HG03342 (cell line): ENCODE measurements at regions not wholly inside any gene's neighbourhood (a gene's known extent, or its start where the extent isn't known, plus 50 kb on each side); places are given as distances from the start of the nearest gene placed in this dataset.

Experiments used
- ATAC-seq: cut with Tn5 transposase; IDR thresholded peaks from one replicate; pipeline ENCODE4 v1.9.1; 2021; ENCODE audit warnings: mild to moderate bottlenecking, moderate library complexity; ENCODE audit not compliant: unreplicated experiment

DNA sequence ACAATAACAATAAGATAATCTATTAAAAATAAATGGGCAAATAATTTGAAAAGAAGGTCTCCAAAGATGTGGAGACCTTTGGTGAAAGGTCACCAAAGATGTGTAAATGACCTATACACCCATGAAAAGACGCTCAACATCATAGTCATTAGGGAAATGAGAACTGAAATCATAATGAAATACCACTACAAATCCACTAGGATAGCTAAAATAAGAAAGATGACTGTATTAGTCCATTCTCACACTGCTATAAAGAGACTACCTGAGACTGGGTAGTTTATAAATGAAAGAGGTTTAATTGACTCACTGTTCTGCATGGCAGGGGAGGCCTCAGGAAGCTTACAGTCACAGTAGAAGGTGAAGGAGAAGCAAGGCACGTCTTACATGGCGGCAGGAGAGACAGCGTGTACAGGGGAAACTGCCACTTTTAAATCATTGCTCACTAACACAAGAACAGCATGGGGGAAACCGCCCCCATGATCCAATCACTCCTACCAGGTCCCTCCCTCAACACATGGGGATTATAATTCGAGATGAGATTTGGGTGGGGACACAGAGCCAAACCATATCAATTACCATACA is 339.6 kb downstream of the ENC1 start:
- ATAC-seq, result no peak

DNA sequence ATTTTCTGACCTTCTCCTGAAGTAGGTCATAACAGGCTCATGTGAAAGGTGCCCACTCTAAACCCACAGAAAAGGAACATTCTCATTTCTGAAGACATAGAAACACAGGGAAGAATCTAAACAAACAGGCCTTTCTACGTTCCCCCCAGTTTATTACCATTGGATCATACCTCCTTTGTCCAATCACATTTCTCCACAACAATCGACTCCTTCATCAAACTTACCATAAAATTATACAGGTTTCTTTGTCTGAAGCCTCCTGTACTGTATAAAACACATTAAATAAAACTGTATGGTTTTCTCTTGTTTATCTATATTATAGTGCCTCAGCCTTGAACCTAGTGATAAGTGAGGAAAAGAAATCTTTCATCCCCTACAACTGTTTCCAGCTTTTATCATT is 340.7 kb downstream of the ENC1 start:
- no peak for ATAC-seq

DNA sequence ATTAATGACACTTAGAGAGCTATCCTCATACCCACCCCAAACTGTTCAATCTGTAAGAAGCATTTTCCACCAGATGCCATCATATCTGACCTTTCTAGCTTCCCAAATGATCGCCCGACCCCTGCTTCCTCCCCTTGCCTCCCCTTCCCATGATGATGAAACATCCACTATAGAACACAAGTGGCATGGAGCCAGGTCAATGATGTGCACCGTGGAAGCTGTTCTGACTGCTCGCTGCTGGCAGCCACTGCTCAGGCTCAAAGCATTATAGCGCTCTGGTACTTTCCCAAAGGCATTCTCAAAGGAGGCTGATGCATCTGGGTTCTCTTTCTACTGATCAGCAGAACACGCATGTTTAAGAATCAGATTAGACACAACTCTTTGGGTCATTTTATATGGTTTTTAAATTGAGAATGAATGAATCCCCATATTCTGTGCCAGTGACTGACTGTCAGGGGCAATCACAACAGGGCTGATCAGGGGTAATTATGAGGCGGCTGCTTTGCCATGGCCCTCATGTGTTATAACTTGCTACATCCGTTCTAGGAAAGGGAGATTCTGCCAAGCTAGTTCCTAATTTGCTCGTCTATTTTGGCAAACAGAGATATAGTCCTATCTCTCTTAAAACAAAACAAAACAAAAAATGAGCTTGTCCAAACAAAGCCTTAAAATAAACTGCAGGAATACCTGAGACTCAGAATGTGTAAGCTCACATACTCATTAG is 343.7 kb downstream of the ENC1 start:
- no peak for ATAC-seq

DNA sequence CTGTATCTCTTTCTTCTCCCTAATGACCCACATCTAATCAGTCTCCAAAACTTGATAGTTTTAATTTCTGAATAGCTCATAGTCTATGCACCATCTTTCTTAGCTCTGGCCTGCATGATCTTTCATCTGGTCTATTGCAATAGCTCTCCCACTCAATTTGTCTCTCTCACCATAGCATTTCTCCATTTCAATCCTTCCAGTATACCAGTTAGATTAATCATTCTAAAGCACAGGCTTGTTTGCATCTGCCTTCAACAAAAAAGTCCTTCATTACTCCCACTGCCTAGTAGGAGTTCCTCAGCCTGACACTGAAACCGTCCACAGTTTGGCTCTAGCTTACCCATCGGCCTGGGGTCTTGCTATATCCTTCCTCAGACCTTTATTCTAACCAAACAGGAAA is 344.9 kb downstream of the ENC1 start:
- no peak for ATAC-seq

DNA sequence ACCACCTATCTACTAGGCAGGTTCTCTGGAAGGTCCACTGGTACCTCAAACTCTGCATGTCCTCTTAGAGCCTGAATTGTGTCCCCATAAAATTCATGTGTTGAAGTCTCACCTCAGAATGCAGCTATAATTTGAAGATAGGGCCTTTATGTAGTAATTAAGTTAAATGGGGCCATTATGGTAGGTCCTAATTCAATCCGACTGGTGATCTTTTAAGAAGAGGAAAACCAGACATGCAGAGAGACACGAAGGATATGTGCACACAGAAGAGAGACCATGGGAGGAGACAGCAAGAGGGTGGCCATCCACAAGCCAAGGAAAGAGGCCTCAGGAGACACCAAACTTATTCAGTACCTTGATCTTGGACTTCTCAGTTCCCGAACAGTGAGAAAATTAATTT is 345.4 kb downstream of the ENC1 start:
- ATAC-seq, result no peak

DNA sequence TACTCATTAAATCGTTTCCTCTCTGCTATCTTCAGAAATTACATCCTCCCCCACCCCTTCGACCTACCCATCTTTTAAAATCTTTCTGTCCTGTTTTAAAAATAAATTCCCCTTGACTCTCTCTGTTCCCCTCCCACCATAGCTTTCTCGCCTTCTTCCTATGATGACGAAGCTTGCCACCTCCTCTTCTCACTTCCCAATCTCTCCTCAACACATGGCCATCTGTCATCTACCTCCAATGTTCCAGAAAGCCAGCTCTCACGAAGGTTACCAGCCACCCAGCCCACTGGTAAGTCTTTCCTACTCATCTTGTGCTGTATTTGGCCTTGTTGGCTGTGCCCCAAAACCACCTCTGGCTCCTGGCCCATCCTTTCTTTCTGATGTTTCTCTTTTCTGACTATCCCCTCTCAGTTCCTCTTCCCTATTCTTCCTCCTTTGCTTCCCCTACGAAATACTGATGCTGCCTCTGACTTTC is 346.3 kb downstream of the ENC1 start:
- peak; percentile 61 for ATAC-seq

DNA sequence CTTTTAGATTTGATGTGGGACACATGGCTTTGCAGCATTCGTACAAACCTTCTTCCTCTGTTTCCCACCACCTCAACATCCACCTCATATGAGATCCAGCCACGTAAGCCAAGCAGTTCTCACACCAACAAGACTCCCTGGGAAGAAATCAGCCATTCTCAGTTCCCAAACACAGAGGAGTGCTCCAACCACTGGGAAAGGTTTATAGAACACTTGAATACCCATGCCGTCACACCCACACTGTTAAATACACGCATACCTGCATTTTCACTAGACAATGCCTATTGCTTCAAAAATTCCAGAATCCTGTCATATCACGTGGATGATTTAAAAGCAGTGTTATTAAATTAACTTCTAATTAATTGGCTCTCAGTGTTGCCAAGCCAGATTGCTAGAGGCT is 347.3 kb downstream of the ENC1 start:
- ATAC-seq, result no peak

DNA sequence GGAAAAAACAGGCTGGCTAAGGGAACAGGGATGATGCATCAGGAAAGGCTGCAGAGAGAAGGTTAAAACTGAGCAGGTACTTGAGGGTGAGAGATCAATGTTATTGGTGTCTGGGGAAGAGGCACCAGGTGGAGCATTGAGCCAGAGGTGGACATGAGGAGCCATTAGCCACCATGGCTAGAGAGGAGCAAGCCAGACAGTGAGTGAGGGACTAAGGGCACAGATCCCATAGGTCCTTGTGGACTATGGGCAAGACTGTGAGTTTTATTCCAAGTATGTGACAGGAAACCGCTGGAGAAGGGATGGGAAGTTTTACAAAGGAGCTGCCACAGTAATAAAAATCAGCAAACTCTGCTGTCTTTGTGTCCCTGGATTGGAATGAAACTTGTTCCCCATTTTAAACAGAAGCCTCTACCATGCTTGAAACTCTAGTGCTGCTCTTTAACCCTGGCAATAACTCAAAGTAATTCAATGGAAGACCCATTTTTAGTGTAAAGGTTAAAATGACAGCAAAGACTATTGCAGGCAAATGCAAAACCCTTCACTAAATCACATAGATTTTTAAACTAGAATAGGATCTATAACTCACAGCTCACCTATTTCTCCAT is 349.8 kb downstream of the ENC1 start:
- ATAC-seq, result no peak

DNA sequence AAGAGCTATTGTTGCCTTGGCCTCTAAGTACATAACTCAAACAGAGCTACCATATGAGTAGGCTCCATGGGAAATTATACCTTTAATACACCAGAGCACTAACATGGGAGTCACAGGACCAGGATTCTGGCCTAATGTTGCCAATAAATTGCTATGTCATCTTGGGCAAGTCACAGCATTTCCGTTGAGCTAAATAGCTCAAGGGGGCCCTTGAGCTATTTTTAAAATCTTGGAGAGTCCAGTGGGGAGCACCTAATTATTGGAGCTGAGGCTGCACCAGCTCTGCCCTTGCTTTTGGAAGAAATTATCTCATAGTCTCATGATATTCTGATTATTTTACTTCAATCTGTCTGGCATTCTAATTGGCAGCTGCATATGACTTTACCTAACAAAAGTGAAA is 350.8 kb downstream of the ENC1 start:
- ATAC-seq, result no peak

DNA sequence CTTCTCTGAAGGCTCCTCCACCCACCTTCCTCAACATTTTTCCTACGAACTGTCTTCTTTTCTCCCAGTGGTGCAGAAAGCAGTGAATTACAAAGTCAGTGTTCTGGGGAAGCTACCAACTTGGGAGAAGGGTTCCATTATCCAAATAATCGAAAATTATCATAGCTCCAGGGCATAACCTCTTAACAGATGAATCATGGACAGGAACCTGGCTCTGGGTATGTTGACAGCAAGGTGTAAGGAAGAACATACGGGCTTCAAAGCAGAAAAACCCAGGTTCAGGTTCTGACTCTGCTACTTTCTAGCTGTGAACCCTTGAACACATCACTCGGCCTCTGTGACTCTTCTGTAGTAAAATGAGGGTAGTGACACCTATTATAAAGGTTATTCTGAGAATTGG is 351.3 kb downstream of the ENC1 start:
- no peak for ATAC-seq

DNA sequence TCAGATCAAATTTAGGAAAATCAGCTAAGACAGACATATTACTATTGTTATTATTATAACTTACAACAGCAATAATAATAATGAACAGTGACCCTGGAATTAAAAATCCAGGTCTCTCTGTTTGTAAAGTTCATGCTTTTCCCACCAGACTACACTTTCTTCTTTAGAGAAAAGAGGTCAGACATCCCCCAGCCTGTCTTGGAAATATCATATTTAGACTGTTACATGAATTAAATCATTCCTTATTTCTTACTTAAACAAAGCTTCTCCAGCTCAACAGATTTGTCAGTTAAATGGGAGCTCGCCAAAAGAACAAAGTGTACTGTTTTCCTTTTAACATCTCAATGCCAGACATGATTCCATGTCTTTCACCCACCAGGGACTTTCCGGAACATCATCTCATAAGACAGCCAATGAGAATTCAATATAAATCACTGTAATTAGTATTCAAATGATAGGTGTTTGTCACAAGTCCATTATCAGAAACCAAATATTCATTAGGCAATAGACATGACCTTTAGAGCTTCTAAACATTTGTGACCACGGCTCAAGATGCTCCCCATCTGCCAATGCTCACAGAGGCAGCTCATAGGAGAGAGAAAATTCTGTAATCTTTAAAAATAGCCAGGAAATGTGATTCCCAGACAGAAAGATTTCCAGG is 351.9 kb downstream of the ENC1 start:
- no peak for ATAC-seq

DNA sequence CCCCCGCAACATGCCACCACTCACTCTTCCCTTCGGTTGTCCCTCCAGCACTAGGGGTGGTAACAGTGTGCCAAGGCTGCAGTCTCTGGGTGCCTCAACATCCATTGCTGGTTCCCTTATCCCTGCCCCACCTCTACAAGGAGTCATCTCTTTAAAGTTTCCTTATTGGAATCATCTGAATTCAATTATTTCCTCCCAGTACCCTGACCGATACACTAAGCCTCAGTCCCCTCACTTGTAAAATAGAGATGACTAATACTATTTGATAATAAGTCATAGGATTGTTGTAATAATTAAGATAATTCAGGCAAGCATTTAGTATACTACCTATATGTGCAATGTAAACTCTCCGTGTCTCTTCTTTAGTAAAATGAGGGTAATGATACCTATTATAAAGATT is 352.5 kb downstream of the ENC1 start:
- no peak for ATAC-seq

DNA sequence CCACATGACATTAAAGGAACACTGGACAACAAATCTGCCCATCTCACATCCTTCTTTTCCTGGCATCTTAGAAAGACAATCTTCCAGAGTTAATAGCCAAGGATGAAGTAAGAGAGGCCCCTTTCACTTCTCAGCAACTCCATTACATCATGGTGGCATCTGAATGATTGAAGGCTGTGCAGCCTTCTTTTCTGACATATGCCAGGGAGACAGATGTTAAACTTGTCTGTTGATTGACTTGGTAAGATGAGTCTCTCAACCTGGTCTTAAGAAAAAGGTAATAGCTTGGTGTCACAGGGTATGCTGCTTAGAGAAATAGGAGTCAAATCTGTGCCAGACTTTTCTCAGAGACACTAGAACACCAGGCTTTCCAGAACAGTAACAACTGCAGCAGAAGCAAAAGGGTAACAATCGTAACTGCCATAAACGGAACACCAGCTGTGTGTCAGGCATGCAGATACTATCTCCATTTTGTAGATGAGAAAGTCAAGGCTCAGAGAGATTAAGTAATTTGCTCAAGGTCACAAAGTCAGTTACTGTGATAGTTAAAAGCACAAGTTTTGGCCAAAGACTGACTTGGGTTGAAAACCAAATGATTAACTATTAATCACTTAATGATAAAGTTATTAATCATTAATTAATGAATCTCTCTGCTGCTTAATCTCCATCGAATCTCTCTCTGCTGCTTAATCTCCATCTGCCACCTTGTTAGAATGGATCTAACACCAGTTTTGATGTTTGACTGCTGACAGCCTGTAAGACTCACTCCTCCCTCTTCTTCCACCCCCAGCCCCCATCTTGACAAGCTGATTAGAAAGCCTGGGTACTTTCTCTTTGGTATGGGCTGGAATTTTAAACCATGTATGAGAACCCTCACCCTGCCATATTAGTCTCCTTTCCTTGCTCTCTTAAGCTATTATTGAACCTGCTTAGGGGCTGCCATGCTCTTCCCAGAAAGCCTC is 353.5 kb downstream of the ENC1 start:
- no peak for ATAC-seq

DNA sequence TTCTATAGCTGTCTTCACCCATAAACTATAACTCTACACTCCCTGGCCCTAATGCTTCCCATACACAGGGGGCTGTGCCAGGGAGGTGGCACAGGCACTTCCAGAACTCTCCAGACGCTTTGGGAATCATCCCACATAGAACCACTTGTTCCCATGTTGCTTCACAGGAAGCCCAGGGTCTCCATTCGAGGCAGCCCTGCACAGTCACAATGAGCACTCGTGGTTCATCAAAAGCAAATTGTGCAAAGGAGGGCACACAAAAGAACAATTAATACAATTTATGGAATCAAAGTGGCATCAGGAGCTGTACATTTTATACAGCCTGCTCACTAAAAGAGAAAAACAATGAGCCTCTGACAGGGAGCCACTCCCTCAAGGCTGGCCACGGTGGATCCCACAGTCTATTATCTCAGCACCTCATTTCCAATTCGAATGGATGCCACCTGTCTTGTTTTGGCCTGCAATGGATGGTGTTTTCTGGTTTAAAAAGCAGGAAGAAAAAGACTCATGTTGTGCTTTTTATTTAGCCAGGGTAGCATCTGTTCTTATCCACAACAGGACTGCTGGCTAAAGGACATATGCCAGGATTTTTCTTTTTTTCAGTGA is 354.8 kb downstream of the ENC1 start:
- no peak for ATAC-seq

DNA sequence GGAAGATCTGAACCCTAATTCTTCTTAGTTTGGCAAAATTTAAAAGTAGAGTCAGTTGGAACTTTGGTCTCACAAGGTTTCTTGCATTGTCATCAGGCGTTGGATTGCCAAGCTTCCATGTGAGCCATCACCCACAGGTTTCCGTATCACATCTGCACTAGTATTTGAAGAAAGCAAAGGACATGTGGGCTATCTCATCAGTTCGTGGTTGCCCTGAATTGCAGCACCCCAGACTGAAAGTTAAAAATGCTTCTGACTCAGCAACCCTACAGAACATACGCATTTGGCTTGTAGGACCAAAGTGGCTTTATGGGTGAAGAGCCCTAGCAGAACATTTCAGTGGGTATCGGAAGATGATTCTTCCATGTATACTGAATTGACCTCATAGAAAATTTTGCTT is 358.0 kb downstream of the ENC1 start:
- no peak for ATAC-seq

DNA sequence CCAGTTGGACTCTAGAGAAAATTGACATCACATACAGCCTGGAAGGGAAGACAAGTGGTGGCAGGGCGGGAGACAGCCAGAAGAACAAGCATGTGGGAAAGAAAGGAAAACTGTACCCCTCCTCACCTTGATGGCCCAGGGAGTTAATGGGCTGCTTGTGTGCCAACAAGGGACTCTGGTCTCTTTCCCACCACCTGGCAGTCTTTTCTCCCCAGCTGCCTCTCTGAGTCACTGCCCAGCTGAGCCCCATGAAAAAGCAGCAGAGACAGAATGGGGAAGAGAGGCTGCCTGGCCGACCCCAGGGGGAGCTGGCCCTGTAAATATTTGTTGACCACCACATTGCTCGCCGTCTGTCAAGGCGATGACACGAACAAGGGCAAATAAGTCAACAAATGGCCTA is 359.4 kb downstream of the ENC1 start:
- ATAC-seq, result no peak

DNA sequence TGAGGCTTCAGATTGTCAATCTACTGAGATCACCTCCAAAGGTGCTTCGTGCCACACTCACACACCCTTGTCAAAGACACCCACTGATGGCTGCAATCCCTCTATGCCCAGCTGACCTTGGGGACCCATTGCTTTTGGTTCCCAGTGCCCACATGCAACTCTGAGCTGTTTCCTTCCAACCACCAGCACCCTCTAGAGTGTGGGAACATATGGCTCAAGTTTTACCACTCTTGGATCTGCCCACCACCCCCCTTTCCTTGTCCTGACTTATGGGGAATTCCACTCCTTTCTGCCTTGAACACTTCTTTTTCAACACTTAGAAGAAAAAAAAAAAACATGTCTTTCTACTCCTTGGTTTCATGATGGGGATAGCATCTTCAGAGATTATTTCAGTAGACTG is 360.2 kb downstream of the ENC1 start:
- no peak for ATAC-seq

DNA sequence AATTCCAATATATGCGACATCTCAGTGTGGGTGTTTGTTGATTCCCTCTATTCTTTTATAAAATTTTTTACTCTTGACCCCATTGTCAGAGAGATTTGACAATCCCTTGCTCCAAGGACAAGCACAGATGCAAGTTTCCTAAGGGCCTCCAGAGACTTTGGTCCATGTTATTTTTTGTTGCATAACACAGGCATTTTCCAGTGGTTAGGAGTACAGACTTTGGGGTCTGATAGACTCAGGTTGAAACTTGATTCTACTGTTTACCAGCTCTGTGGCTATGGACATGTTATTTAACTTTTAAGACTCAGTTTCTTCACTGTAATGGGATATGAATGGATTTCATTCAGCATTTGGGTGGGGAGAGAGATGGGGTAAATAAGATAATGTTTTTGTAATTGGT is 361.3 kb downstream of the ENC1 start:
- ATAC-seq, result no peak

DNA sequence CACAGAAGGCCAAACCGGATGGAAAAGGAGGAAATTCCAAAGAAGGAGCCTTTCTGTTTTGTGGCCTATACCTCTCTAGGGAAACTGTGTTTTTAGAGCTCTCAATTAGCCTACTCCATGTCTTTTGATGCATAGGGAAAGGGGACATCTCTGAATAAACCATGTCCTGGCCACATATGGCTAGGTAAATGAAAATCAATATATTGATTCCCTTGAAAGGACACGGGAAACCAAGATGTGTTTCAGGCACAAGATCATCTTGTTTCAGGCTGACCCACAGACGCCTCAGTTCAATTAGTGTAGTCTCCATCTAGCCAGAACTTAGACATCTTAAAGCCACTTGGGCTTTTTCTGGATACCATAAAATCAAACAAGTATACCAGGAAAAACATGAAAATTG is 363.1 kb downstream of the ENC1 start:
- no peak for ATAC-seq

DNA sequence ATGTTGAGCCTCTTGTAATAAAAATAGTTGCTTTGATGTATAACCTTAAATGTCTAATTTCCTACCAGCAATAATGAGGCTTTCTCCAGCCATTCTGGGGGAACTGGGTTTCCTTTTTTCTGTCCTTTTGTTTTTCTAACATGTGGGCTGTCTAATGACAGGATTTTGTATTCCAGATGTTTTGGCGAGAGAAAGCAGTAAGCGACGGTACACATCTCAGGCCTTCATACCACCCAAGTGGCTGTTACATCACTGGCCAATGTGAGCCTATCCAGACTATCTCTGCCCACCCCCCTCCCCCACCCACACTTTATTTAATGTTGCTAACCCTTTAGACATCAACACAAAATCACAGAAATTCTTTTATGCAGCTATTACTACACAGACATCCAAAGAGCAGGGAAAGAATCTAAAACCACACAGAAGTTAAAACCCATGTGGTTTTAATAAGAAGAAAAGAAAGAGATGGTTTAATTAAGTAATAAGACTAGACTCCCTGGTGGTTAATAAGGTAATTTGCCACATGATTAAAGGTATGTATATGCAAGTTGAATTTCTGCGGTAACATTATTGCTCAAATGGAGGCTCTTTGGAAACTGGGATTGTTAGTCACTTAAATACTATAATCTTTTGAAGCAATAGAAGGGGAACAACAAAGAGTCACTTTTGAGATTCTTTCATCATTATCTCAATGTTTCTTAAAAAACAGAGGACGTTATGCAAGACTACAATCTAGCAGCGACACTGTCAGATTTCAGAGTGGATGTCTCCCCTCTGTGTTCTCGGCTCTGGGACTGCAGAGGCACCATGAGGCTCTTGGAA is 365.1 kb downstream of the ENC1 start:
- ATAC-seq, result no peak
